Mesothelial cell of epicardium (in vitro differentiated cells): ENCODE measurements at regions not wholly inside any gene's neighbourhood (a gene's known extent, or its start where the extent isn't known, plus 50 kb on each side); places are given as distances from the start of the nearest gene placed in this dataset.

Experiments
- DNase-seq, 2 experiments: peaks; one replicate each; pipeline ENCODE4 v3.0.0; 2021; ENCODE audit warnings: low spot score in 2 of 2; ENCODE audit not compliant: unreplicated experiment in 2 of 2
- H3K27ac Mint-ChIP-seq: 2 replicates; pipeline ENCODE4 v1.8.0; 2021; ENCODE audit warnings: mixed read lengths
- H3K27me3 Mint-ChIP-seq: 2 replicates; pipeline ENCODE4 v1.8.0; 2021; ENCODE audit warnings: low read depth, mixed read lengths
- H3K36me3 Mint-ChIP-seq: 2 replicates; pipeline ENCODE4 v1.8.0; 2021; ENCODE audit warnings: mixed read lengths
- H3K4me1 Mint-ChIP-seq: 2 replicates; pipeline ENCODE4 v1.8.0; 2021; ENCODE audit warnings: mixed read lengths
- H3K4me3 Mint-ChIP-seq: 2 replicates; pipeline ENCODE4 v1.8.0; 2021; ENCODE audit warnings: mild to moderate bottlenecking, moderate library complexity, mixed read lengths
- H3K9me3 Mint-ChIP-seq: 2 replicates; pipeline ENCODE4 v1.8.0; 2021; ENCODE audit warnings: mixed read lengths
- TF ChIP-seq, protein P1 (sequence below): fragments of 200-600 bp; sonication (generic); IDR thresholded peaks from one replicate; pipeline ENCODE4 v1.5.0; 2021; ENCODE audit warnings: antibody characterized with exemption; ENCODE audit not compliant: unreplicated experiment

GRCh38 chrX:78603908-78604307, 55.2 kb downstream of the RTL3 start:
- H3K27me3 Mint-ChIP-seq, result no peaks in the 10 kb centered on the region
- TF ChIP-seq, protein P1, sequence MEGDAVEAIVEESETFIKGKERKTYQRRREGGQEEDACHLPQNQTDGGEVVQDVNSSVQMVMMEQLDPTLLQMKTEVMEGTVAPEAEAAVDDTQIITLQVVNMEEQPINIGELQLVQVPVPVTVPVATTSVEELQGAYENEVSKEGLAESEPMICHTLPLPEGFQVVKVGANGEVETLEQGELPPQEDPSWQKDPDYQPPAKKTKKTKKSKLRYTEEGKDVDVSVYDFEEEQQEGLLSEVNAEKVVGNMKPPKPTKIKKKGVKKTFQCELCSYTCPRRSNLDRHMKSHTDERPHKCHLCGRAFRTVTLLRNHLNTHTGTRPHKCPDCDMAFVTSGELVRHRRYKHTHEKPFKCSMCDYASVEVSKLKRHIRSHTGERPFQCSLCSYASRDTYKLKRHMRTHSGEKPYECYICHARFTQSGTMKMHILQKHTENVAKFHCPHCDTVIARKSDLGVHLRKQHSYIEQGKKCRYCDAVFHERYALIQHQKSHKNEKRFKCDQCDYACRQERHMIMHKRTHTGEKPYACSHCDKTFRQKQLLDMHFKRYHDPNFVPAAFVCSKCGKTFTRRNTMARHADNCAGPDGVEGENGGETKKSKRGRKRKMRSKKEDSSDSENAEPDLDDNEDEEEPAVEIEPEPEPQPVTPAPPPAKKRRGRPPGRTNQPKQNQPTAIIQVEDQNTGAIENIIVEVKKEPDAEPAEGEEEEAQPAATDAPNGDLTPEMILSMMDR, result no peak
- H3K4me1 Mint-ChIP-seq, result no peaks in the 10 kb centered on the region
- peaks cover 35% of the 10 kb centered on the region for H3K9me3 Mint-ChIP-seq
- no peaks in the 10 kb centered on the region for H3K36me3 Mint-ChIP-seq
- DNase-seq, result no peak
- H3K27ac Mint-ChIP-seq, result no peak overlapping the region
- no peak overlapping the region for H3K4me3 Mint-ChIP-seq

DNA sequence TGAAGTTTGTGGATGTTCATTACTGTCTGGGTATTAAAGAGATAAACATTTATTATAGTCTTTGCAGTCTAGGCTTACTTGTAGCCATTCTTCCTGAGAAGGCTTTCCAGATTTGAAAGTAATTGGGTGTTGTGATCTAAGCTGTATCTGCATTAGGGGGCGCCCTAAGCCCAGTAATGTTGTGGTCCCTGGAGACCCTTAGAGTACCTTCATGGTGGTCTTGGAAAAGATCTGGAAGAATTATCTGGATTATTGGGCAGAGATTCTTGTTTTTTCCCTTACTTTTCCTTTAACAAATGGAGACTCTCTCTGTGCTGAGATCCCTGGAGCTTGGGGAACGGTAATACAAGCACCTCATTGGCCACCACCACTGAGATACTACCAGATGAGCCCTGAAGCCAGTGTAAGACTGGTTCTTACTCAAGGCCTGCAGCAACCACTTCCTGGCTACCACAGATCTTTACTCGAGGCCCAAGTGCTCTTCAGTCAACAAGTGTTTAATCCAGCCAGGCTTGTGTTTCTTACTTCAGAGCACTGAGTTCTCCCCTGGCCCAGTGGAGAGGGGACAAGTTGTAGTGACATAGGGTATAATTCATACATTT, 63.1 kb downstream of the RTL3 start:
- H3K27ac Mint-ChIP-seq, result no peak overlapping the region
- H3K4me1 Mint-ChIP-seq, result no peaks in the 10 kb centered on the region
- H3K36me3 Mint-ChIP-seq, result no peaks in the 10 kb centered on the region
- DNase-seq, result no peak
- no peak overlapping the region for H3K4me3 Mint-ChIP-seq
- TF ChIP-seq, protein P1, result no peak
- H3K27me3 Mint-ChIP-seq, result no peaks in the 10 kb centered on the region
- H3K9me3 Mint-ChIP-seq, result peaks cover 25% of the 10 kb centered on the region

DNA sequence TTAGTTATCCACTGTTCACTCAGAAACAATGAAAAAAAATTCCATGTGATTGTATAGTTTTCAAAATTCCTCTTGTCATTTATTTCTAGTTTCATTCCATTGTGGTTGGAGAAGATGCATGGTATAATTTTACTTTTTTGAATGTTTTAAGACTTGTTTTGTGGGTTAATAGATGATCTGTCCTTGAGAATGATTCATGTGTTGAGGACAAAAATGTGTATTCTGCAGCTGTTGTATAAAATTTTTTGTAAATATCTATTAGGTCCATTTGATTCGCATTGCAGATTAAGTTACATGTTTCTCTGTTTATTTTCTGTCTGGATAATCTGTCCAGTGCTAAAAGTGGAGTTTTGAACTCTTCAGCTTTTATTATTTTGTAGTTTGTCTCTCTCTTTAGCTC, 65.4 kb downstream of the RTL3 start:
- Mint-ChIP-seq H3K27me3 (no peaks in the 10 kb centered on the region), H3K36me3 (no peaks in the 10 kb centered on the region), H3K4me3 (no peak overlapping the region), H3K27ac (no peak overlapping the region), H3K4me1 (no peaks in the 10 kb centered on the region), H3K9me3 (peaks cover 24% of the 10 kb centered on the region)
- DNase-seq, result no peak
- TF ChIP-seq, protein P1, result no peak

GRCh38 chrX:78592030-78592429, 67.1 kb downstream of the RTL3 start:
- Mint-ChIP-seq H3K27ac (no peak overlapping the region), H3K27me3 (no peaks in the 10 kb centered on the region), H3K4me3 (no peak overlapping the region), H3K36me3 (no peaks in the 10 kb centered on the region), H3K4me1 (no peaks in the 10 kb centered on the region), H3K9me3 (peaks cover 35% of the 10 kb centered on the region)
- TF ChIP-seq, protein P1, result no peak
- DNase-seq, result no peak

DNA sequence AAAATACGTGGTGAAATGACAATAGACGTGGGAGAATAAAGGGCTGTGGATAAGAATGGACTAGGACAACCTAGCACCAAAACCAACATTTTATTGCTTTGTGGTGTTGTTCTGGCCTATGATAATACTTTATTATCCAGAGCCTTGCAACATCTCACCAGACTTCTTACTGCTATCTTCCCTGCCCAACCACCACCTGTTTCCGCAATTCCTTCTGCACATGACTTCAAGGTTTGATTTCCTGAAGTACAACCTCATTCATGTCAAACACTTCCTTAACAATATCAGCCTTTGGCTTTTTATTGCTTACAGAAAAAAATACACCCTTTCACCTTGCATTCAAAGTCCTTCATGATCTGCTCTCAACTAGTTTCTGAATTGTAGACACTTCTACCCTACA, 84.8 kb downstream of the RTL3 start:
- no peak for DNase-seq
- Mint-ChIP-seq H3K4me3 (no peak overlapping the region), H3K9me3 (peaks cover 3% of the 10 kb centered on the region), H3K36me3 (no peaks in the 10 kb centered on the region), H3K27me3 (no peaks in the 10 kb centered on the region), H3K27ac (no peak overlapping the region), H3K4me1 (no peaks in the 10 kb centered on the region)
- TF ChIP-seq, protein P1, result no peak

DNA sequence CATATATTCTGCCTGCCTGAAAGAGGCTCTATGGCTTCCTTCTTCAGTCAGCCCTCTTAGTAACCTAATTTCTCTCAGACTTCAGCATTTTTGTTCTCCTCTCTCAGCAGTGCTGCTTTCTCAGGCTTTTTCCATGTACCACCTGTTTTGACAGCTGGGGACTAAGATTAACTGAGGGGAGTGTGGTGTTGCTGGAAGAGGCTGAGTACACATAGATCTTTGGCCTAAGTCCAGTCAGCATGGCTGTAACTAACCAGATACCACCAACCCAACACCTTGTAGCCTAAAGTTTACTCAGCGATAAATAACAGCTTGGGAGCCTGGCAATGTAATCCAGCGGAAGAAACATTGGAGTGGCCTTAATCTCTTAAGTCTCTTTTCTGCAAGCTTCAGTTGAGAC, 85.5 kb downstream of the RTL3 start:
- Mint-ChIP-seq H3K27me3 (no peaks in the 10 kb centered on the region), H3K9me3 (peaks cover 3% of the 10 kb centered on the region), H3K4me1 (no peaks in the 10 kb centered on the region), H3K36me3 (no peaks in the 10 kb centered on the region), H3K27ac (no peak overlapping the region), H3K4me3 (no peak overlapping the region)
- TF ChIP-seq, protein P1, result no peak
- DNase-seq, result no peak
